Embryonic facial prominence (tissue), 1 donor: ENCODE measurements at regions not wholly inside any gene's neighbourhood (a gene's known extent, or its start where the extent isn't known, plus 50 kb on each side); places are given as distances from the start of the nearest gene placed in this dataset.

Experiments used
- DNase-seq: peaks from one replicate; pipeline ENCODE4 v3.0.0-alpha.2; 2016; ENCODE audit errors: extremely low spot score

DNA sequence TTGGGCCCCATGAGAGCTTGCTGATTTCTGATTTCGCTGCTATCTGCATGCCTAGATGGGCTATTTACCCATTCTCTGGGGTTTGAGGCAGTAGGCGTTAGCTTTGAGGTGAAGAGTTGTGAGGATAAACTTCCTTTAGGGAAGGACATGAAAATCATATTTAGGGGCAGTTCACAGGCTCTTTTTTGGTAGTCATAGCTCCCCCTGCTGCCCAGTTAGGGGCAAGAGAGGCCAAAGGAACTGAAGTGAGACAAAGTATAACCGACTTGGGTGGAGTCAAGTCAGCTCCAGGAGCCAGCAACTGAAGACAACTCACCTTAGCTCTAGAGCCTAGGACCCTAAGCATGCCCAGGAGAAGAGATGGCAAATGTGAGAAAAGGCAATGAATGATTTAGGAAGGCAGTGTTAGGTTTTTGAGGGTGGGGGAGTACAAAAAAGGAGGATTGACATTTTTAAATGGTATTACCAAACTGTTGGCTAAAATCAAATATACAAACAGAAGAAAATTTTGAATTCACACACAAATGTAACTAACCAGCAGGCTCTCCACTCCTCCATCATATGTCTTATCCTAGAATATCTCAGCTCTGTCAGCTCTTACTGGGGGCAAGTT, 625.2 kb downstream of the LMO4 start:
- no peak for DNase-seq

DNA sequence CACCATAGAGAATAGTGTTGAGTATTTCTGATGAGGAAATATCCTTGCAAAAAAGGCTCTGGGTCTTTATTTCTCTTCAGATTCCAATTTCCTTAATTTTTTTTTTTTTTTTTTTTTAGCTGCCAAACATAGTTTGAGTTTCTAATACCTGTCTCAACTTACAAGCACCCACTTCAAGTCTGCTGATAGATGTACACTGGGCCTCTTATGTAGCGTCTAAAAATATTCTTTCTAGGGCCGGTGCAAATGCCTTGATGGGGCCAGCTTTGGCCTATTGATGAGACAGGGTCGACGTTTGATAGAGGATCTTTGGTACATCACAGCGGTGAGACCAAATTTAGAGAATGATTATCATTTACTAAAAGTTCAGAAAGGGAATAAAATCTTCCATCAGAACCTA, 626.4 kb downstream of the LMO4 start:
- DNase-seq = no peak

DNA sequence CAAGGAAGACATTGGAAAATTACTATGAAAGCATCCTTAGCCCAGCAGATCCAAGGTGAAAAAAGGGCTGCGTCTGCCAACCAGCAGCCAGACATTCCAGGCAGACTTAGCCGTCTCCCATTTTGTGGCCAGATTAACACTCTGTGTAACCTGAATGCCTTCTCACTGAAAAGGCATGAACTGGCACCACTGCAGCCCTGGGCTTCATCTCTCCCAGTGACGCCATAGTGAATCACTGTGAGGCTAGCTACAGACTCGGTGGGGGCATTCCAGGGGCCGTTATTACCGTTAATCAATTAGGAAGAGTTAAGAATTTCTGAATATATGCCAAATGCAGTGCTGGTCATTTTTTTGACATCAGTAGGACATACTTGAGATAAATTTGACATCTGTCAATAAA, 627.4 kb downstream of the LMO4 start:
- DNase-seq = no peak

DNA sequence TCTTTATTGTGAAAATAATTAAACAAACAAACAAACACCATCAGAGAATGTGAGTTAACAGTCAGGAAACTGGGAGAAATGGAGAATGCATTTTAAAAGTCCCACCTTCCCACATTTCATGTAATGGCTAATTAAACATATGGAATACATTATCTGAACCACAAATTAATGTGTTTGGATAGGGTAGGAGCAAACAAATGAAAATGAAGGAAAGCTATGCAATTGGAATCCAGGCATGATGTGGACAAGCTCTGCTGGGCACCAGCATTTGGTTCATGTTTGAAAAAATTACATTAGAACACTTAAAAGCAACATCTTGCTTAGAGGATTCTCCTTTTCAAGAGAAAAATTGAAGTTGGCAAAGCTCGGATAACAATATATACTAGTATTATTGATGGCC, 628.1 kb downstream of the LMO4 start:
- no peak for DNase-seq

DNA sequence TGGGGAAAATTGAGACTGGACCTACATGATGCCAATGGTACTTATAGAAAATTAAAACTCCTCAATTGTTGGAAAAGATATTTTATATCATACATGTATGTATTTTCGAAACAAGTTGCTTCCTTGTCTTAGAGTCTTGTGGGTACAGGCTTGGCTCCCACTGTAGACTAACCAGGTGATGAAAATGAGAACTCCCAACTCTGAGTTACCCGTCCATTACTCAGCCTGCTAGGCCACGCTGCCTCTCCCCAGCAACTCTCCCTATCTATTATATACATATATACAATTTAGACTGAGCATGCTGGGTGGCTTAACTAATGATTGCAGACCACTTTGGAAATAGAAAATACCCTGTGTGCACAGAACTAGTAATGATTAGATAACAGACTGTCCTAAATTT, 628.7 kb downstream of the LMO4 start:
- DNase-seq = no peak

DNA sequence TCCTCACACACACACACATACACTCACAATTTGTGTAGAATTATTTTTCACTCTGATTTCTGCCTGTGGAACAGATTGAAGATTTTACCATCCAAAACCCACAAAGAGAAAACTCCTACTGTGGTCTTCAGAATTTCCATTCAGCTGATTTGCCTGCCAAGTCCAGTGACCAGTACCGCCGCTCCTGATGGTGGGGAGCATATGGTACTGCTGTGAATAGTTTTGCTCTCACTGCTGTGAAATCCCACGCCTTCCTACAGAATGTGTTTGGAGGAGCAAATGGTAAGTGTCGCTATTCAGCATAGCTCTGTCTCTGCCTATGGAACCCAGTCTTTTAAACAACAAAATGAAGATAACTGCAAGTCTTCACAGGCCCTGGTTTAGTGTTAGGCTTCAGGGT, 629.5 kb downstream of the LMO4 start:
- DNase-seq = no peak

DNA sequence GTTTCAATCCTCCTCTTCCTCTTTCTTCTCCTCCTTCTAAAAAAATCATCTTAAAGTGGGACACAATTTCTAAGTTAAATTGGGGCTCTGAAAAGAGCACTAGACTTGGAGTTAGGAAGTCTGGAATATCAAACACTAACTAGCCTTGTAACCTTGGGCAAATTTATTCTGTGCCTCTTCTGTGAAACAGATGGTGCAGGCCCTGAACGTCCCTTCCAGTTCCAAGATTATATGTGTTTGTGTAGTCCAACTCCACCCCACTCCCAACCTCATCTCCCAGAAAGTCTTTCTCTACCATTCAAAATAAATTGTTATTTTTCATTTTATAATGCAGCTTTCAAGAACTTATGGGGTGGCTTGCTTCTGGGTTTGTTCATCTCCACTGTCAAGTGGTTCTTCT, 630.0 kb downstream of the LMO4 start:
- DNase-seq = no peak

DNA sequence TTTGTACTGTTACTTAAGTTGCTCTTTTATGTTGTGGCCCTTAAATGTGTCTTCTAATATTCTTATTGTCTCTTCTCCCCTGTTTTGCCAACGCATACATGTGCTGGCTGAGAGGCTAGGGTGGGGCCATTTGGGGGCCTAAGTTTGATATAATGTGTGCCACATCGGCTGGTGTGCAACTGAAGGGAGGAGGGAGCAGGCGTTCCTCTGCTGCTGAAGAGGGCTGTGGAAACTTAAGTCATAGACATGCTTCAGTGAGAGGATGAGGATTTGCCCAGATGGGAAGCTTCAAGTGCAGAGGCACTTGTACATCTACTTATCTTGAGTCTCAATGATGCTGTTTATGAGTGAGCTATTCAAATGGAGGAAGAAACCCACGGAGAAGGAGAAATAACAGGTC, 630.6 kb downstream of the LMO4 start:
- DNase-seq = no peak

DNA sequence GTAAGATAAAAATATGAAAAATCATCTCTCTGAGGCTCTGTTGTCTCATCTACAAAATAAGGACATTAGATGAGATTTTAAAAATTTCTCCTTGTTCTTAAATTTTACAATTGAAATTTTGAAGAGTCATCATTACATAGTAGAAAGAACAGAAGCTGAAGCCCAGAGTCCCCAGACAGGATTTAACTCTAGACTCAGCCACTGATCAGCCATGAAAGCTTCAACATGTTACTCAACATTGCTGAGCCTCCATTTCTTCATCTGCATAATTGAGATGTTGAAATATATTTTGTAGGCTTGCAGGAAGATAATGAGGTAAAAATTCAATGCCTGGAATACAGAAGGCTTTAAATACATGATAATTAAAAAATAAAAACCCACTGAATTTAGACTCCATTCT, 633.3 kb downstream of the LMO4 start:
- no peak for DNase-seq

DNA sequence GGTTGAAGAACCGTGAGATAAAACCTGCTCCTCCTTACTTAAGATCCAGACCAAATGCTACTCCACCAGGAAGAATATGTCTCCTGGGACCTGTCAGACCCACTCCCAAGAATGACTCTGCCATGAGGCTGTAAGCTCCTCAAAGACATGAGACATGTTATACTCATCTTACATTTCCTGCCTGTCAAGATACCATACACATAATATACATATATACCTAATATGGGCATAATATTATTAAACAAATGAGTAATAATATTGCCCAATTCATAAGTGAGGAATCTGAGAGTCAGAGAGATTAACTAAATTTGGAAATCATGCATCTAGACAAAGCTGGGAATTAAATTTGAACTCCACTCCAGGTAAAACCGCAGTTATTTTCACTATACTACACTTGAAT, 634.9 kb downstream of the LMO4 start:
- DNase-seq = no peak

DNA sequence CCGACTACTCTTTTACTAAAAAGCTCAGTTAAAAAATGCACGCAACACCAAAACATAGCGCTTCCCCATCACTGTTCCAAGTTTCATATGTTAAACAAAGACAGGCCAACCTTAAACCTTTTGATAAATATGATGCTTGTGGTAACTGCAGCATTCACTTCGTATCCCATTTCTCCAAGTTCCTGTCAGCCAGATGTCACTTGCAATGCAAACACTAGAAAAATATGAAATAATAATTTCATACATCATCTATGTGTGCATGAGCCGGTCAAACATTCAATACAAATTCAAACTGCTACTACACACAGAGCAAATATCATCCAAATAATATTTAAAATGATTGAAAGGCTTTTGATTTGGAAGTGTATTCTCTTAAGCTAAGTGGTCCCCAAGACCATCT, 636.5 kb downstream of the LMO4 start:
- DNase-seq = no peak

DNA sequence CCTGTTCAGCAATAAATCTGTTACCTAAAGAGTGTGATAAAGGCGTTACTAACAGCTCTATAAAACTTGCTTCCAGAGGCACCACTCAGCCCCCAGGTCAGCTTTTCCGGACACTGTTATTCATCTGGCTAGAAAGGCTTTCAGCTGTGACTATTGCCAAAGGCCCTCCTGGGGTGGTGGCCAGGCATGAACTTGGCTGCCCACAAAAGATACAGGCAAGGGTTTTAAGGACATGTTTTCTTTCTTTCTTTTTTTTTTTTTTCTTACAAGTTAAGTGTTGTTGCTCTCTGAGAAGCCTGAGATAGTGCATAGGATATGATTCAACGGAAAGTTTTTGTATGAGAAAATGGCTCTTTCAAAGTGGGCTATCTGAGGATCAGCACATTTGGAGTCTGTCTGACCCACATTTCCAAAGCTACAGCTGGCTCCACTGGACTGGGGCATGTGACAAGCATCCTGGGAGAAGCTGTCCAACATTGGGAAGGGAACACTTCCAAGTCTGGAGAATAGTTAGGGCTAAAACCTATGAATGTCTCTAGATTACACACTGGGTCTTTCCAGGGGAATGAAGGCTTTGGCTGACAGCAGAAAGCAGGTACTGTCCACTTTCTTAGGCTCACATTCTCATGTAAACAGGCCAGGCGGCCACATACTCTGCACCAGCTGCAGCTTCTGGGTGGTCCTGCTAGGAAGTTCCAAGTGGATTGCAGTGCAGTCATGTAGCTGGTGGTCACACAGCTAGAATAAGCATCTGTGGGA, 639.7 kb downstream of the LMO4 start:
- no peak for DNase-seq

DNA sequence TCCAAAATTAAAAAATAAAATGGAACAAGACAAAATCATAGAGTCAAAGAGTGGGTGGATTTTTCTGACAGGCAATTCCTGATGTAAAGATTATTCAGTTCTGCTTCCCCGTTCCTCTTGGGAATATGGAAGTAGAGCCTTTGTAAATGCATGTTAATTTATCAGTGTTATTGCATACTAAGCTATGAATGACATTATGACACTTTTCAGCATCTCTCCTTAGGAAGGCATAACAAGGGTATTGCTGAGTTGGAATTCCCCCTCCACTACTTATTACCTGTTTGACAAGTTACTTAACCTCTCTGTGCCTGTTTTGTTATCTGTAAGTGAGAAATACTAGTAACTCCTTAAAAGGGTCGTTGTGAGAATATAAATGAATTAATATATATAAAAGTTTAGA, 640.4 kb downstream of the LMO4 start:
- no peak for DNase-seq

DNA sequence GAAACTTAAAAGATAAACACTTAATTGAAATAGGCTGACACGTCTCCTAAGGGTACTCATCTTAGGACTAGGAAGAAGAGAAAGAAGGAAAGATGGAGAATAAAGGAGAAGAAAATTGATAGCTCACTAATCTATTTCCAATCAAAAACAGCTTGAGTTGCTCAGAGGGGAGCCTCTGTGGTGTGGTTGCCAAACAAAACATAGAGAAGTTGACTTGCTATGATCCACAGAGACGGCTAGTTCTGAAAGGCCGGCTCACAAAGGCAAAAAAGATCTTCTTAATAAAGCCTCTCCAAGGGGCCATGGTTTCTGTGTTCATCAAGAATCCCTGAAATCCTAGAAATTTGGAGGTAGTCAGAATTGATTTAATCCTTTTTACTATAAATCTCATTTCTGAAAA, 644.1 kb downstream of the LMO4 start:
- DNase-seq = no peak

DNA sequence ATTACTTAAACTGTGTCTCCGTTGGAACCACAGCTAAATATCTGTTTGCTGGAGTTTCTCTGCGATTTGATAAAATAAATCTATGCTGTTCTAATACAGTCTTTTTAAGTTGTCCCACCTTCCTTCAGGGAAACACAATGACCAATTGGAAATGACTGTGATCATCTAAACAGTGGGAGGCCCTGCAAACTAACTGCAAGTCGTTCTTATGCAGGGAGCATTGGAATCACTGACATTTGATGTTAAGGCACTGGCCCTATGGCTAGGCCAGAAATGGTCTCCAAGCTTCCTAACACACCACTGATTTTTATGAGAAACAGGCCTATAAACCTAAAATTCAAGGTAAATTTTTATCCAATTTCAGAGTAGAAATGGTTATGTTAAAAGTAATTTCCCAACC, 645.2 kb downstream of the LMO4 start:
- DNase-seq = no peak

DNA sequence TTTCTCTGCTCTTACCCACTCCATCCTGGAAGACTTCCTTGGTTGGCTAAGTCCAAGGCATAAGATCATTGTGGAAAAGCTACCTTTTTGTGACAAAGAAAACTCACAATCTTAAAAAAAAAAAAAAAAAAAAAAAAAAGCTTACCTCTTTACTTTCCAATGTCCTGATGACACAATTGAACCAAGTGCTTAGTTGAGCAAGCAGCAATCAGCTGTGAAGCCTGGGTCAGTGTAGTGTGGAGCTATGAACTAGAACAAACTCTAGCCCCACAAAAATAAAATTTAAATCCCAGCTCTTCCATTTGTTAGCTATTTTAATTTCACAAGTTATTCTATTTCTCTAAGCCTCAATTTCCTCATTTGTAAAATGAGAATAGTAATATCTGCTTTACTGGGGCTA, 647.6 kb downstream of the LMO4 start:
- DNase-seq = no peak

DNA sequence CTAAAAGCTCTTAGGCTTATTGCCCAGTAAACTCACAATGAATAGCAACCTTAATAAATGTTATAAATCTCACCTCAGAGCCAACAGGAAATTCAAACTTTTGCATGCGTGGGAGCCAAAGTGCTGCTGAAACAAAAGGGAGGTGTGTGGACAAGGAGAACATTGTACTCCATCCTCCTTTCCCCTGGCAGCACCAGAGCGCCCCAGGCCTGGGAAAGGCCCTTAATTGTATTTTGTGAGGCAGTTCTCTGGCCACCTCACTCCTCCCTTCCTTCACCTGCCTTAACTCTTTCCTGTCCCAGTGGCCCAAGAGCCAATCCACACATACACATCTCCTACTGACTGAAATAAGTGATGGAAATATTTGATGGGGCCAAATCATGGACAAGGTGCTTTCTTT, 648.5 kb downstream of the LMO4 start:
- no peak for DNase-seq

DNA sequence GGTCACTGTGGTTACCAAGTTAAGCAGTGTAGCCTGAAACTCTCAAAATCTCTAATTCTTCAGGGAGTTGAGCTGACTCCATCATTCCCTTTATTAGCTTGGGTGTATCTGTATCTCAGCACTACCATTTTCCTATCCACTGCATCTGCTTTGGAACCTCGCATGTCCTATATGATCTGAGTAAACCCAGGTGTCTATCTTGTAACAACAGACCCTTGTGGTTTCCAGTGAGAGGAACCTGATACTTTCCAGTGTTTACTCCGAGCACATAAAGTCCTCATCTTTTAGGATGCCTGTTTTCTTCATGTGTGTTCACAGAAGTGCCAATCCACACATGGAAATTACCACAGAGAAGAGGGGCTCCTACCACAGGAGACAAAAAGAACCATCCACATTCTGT, 650.4 kb downstream of the LMO4 start:
- no peak for DNase-seq

DNA sequence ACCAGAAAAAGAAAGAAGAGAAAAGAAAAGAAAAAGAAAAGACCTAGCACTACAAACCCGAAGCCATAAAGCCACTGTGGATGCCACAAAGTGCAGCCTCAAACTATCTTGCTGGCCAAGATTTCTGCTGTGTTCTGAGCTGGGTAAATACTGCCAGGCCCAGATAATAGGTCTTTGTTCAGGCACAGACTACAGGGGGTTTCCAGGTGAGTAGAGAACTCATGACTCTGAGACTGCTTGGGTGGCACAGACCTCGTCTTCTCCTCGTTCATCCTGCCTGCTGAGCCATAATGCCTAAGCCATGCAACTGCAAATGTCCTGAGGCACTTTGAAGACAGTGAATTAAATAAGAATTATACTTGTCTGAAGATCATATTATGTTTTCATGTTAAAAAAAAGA, 651.8 kb downstream of the LMO4 start:
- DNase-seq = no peak

DNA sequence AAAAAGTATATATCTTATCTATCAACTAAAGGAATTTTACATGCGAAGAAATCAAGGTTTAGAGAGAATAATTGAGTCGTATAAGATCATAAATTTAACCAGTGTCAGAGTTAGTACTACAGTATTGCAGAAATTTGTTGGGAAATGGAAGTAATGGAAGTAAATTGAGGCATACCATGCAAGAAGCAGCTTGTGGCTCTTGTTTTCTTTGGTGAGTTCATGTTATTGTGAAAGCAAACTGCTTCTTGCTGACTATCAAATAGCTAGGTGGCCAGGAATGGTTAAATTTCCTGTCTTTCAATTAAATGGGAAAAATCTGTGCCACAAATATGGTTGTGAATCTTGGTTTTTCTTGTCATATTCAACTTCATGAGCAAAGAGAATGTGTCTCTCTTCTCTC, 652.7 kb downstream of the LMO4 start:
- no peak for DNase-seq

DNA sequence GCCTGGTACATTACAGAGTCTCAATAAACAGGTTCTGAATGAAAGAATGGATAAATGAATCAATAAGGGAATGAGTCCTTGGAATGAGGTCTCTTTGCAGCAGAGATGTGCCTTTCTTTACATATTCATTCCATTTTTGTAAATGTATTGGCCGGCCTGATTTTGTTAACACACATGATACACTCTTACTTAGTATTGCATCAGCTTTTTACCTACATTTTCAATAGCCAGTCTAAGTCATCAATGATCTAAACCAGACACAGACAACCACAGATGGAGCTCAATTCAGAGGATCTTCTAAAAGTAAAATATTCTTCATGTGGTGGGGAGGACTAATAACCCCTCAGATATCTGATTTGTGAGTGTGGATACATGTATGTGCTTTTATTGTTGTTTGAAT, 653.1 kb downstream of the LMO4 start:
- DNase-seq = no peak

DNA sequence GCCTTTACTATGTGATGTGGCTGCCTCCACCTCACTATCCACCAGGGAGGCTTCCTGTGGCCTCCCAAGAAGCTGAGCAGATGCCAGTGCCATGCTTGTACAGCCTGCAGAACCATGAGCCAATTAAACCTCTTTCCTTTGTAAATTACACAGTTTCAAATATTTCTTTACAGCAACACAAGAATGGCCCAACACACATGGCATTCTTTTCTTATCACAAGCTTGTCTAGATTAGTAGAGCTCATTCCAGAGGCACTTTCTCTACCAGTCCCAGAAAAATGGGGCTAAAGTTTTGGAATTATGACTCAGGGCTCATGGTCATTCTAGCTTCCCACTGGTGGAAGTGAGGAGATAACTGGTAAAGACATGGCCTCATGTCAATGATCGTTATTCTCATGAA, 655.2 kb downstream of the LMO4 start:
- DNase-seq = no peak

DNA sequence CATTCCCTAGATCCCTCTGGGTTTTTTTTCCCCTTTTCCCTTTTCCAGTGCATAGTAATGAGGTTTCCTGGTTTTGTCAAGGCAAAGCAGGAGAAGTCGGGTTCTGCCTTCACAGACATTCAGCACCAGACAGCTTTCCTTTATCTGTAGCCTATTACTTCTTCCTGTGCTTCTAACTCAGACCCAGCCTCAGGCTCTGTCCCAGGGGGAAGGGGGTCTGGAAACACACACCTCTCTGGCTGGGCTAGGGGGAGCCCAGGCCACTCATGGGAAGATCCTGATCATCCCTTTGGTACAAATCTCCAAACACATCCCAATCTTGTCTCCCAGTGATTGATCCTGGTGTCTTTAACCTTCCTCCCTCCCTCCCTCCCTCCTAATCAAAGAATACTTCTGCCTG, 656.4 kb downstream of the LMO4 start:
- DNase-seq = no peak
